DOHH2 (cell line): ENCODE measurements at regions not wholly inside any gene's neighbourhood (a gene's known extent, or its start where the extent isn't known, plus 50 kb on each side); places are given as distances from the start of the nearest gene placed in this dataset.

Experiments used
- EZH2phosphoT487 ChIP-seq: fragments of 200-600 bp; sonication (generic); IDR thresholded peaks from 2 replicates; pipeline ENCODE4 v1.6.1; 2017; ENCODE audit warnings: borderline replicate concordance, mild to moderate bottlenecking, antibody characterized with exemption, low read length, moderate library complexity, mixed read lengths
- TF ChIP-seq, protein P1 (sequence below): fragments of 200-600 bp; sonication (generic); IDR thresholded peaks from one replicate; pipeline ENCODE4 v1.5.1; 2014; ENCODE audit warnings: antibody characterized with exemption, mild to moderate bottlenecking, low read depth, low read length; ENCODE audit not compliant: poor library complexity, severe bottlenecking

DNA sequence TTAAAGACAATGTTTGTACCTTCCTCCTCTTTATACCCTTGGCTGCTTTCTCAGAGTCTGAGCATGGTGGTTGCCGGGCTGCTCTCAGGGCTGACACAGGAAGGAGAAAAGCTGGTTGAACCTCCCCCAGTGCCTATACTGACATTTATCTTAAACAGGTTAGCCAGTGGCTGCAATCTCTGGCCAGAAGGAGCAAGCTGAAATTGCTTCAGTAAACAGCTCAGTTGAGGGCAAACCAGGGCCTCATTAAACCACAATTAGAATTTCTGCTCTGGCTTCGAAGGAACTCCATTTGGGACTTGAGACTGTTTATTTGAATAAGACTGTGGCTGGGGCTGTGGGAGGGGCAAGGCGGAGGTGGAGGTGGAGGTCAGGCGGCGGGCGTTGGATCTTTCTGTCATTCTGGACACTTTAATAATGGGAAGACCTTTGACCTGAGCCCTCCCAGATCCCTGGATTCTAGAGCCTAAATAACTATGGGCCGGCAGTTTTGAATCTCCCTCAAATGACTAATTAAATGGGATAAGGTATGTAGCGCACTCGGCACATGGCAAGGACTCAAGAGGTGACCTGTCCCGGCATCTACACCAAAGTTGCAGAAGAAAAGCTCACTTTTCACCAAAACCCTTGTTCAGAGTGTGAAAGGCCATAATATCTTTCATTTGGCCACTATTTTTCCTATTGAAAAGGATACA is 120.6 kb upstream of the MYCN start:
- TF ChIP-seq, protein P1, sequence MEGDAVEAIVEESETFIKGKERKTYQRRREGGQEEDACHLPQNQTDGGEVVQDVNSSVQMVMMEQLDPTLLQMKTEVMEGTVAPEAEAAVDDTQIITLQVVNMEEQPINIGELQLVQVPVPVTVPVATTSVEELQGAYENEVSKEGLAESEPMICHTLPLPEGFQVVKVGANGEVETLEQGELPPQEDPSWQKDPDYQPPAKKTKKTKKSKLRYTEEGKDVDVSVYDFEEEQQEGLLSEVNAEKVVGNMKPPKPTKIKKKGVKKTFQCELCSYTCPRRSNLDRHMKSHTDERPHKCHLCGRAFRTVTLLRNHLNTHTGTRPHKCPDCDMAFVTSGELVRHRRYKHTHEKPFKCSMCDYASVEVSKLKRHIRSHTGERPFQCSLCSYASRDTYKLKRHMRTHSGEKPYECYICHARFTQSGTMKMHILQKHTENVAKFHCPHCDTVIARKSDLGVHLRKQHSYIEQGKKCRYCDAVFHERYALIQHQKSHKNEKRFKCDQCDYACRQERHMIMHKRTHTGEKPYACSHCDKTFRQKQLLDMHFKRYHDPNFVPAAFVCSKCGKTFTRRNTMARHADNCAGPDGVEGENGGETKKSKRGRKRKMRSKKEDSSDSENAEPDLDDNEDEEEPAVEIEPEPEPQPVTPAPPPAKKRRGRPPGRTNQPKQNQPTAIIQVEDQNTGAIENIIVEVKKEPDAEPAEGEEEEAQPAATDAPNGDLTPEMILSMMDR: no peak
- no peak for TF ChIP-seq EZH2phosphoT487
